HPDE6-E6E7 (cell line): ENCODE measurements at regions not wholly inside any gene's neighbourhood (a gene's known extent, or its start where the extent isn't known, plus 50 kb on each side); places are given as distances from the start of the nearest gene placed in this dataset.

Experiments
- DNase-seq: peaks from one replicate; pipeline ENCODE4 v3.0.0; 2011; ENCODE audit warnings: missing footprints; ENCODE audit errors: extremely low spot score

DNA sequence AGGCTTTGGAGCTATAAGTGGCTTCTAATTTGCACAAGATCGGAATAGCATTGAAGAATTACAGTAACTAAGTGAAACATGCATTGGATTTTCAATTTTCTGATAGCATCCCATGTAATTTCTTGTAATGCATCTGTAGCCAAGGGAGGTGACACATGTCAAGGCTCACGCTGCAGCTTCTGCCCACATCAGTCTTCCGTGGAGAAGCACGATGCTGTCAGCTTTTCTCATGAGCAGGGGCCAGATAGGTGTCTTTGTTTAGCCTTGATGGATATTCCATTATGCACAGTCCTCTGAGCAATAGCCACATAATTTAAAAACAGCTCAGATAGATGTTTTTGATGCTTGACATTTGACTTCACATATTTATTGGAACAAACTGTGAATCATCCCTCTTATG, 1046.9 kb upstream of the EEF2KMT start:
- no peak for DNase-seq

DNA sequence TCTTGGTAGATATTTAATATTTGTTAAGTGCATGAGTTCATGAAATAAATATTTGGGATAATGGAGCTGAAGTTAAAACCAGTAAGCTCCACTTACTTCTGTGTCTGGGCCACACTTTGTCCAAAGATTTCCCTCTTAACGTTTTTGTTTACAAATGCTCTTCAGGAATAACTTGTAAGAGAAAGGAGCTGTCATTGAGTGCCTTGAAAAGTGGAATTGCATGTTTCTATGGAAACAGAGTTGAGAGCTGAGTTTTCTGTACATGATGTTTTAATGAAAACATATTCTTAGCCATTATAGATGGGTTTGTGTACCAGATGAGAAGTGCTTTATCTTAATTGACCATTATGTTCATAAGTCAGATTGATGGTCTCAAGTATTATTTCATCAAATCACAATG, 1045.4 kb upstream of the EEF2KMT start:
- no peak for DNase-seq

DNA sequence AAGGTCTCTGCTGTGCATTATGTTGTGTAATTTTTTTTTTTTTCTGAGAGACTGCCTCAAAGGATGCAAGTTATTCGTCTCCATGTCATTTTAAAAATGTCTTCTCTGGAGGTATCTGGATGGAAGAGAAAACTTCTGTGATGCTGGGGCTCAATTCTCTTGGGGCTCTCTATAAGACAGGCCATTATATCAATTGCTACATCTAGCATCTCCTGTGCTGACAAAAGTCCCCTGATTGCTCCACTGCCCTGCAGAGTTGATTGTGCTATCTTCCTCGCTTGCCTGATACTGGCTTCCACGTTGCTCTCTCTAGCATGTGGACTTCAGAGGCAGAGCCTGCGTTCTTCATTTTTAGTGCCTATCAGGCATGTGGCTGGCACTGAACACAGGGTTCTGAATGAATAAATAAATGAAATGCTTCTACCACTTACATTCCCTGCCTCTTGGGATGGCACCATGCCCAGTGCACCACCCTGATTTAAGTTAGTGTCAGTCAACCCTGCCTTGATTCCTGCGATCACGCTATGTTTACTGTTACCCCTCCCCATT, 1035.5 kb upstream of the EEF2KMT start:
- DNase-seq: no peak

GRCh38 chr16:6132121-6132520, 1034.5 kb upstream of the EEF2KMT start:
- no peak for DNase-seq

- DNase-seq: no peak
Measured at GRCh38 chr16:6131526-6132050, 1034.0 kb upstream of the EEF2KMT start.

GRCh38 chr16:6125483-6126259, 1028.1 kb upstream of the EEF2KMT start:
- DNase-seq: no peak

DNA sequence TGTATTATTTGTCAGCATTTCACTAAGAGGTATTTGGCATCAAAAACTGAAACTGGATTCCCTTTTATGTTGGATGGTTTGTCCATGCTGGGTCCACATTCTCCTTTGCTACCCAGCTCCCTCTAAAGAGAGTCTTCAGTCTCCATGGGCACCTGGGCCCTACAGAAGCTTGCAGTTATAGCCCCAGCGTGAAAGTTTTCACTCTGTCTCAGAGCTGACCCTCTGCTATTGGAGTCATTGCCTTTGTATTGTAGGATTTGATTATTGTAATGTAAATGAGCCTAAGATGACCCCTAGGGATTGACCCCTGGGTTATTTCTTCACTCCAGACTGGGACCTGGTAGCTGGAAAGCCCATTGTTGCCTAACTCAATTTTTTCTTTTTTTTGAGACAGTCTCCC, 1026.5 kb upstream of the EEF2KMT start:
- DNase-seq: no peak

- DNase-seq: peak; percentile 1
Measured at GRCh38 chr16:6122401-6122800, 1024.8 kb upstream of the EEF2KMT start.

GRCh38 chr16:6114691-6115090, 1017.1 kb upstream of the EEF2KMT start:
- no peak for DNase-seq

DNA sequence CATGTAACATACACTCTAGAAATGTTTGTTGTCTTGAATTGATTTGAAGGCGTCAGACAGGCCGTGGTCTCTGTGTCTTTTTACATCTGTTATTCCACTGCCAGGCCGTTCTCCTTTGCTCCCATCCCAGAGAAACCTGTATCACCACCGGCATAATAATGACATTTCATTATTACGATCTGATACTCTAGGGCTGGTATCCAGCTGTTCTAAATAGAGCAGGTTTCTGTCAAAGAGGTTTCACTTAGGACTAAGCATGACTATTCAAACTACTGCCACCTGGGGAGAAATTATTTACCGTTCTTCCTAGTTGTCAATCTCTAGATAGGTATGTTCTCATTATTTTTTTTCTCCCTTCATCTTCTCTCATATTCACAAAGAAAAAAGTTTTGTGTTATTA, 1016.2 kb upstream of the EEF2KMT start:
- DNase-seq: no peak

- DNase-seq: no peak
Measured at GRCh38 chr16:6112700-6113099, 1015.1 kb upstream of the EEF2KMT start.

DNA sequence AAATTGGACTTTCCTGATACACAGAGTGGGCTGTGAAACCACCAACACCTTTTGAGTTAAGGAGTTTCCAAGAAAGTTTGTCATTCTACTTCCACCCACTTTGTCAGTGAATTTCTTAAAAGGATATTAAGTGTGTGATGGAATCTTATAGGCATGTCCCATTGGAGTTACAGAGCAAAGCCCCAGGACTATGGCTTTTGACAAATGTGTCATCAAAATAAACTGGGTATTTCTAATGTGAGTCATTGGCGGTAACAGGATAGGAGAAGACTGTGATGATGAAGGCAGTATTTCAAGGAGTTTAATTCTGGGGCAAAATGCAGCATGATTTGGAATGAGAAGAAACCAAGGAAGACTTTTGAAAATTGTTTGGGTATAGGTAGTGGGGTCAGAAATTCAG, 1013.8 kb upstream of the EEF2KMT start:
- no peak for DNase-seq

- DNase-seq: no peak
Measured at GRCh38 chr16:6110346-6110745, 1012.8 kb upstream of the EEF2KMT start.

GRCh38 chr16:6106061-6106460, 1008.5 kb upstream of the EEF2KMT start:
- no peak for DNase-seq

GRCh38 chr16:6105115-6105514, 1007.5 kb upstream of the EEF2KMT start:
- DNase-seq: no peak

GRCh38 chr16:6104428-6104827, 1006.8 kb upstream of the EEF2KMT start:
- no peak for DNase-seq

DNA sequence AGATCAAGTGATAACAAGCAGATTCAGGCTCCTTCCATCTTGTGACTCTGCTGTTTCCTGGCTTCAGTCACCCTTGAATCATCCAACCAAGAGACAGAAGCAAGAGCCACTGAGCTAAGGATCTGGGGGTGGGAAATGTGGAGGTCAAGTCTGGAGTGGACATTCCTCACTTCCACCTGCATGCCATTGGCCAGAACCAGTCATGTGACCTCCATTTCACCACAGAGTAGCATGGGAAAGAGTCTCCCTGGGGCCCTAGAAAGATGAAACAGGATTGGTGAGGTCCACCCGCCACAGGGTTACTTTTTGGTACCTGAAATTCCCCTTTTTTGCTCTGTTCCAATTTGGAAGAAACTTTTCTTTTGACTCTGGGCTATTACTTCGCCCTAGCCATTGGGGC, 1006.0 kb upstream of the EEF2KMT start:
- no peak for DNase-seq

GRCh38 chr16:6099102-6099501, 1001.5 kb upstream of the EEF2KMT start:
- DNase-seq: no peak

DNA sequence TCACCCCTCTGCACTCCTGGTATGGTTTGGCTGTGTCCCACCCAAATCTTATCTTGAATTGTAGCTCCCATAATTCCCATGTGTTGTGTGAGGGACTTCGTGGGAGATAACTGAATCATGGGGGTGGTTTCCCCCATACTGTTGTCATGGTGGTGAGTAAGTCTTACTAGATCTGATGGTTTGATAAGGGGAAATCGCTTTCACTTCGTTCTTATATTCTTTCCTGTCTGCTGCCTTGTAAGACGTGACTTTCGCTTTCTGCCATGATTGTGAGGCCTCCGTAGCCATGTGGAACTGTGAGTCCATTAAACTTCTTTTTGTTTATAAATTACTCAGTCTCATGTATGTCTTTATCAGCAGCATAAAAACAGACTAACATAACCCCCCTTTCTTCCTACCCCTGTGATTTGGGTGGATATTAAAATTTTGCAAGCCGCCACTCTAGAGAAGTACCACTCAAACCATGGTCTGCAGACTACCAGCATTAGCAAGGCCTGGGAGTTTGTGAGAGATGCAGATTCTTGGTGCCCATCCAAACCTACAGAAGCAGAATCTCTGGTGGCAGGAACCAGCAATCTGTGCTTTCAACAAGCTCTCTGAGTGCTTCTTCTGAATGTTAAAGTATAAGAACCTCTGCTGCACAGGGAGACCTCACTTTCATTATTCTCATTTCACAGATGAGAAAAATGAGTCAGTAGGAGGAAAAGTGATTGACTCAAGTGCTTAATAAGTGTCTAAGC, 999.5 kb upstream of the EEF2KMT start:
- no peak for DNase-seq

DNA sequence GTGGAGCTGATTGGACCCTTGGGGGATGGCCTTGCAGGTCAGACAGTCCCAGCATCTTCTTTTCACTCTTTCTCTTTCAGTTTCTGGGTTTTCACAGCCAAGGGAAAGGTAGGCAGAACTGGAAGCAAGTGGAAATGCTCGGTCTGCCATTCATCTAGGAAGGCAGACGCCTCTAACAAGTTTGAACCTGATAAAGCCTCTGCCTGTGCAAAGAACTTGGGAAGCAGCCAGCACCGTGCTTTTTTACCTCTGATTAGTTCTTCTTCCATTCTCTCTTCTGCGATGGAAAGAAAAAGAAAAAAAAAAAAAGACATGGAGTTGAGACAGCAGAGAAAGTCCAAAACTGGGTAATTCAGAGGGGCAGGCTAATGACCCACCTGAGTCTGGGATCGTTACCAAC, 997.8 kb upstream of the EEF2KMT start:
- no peak for DNase-seq

GRCh38 chr16:6091021-6091420, 993.4 kb upstream of the EEF2KMT start:
- no peak for DNase-seq

DNA sequence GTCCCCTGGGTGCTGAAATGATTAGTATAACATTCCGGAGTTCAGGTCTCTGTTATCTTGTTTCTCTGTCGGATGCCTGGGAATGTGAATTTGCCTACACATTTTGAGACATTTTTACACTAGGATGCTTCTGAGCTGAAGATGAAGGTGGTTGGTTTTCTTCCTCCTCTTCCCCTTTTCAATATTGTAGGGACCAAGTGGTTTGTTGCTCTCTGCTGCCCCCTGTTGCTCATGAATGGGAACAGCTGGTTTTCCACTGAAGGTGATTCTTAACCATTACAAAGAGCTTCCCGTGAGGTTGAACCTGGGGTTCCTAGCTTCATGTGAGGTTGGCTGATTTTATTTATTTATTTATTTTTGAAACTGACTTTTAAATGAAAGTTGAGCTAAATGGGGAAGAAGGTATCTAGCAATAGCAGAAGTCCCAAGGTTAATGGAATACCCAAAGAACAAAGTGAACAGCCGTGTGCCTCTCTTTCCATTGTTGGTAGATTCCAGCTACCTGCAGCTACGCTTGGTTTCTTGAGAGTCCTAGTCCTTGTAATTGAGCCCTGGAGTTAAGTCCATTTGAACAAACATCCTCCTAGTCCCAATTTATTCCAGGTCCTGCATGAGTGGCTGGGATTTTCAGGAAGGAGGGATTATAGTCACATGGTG, 983.9 kb upstream of the EEF2KMT start:
- DNase-seq: no peak
